Spleen (tissue), 7 donors: ENCODE measurements at regions not wholly inside any gene's neighbourhood (a gene's known extent, or its start where the extent isn't known, plus 50 kb on each side); places are given as distances from the start of the nearest gene placed in this dataset.

ENCODE experiments used
- POLR2A ChIP-seq, 3 donors: fragments of 450-650 bp; IDR thresholded peaks; one replicate each; pipeline ENCODE4 v1.5.1; 2017; ENCODE audit warnings: antibody characterized with exemption in 3 of 3, mild to moderate bottlenecking in 1 of 3
- TF ChIP-seq, protein P1 (sequence below), 11 experiments: fragments of 200-600 bp in 7 of 11; fragments of 450-650 bp in 4 of 11; sonication (generic) in 4 of 11; IDR thresholded peaks in 8 of 11; conservative IDR thresholded peaks in 3 of 11; 1 replicate in 7 of 11; 2 replicates in 4 of 11; pipeline versions ENCODE4 v1.4.0 to v1.8.0; 2016 to 2021; ENCODE audit warnings: antibody characterized with exemption in 11 of 11, inconsistent platforms in 4 of 11, mild to moderate bottlenecking in 1 of 11
- donor health status: DM: no; HTN: no; CAD: no; lungs with moderate emphysema.
- donor health status: DM: no; HTN: no; CAD: no.
- donor health status: DM: no; HTN: no; CAD: no.

DNA sequence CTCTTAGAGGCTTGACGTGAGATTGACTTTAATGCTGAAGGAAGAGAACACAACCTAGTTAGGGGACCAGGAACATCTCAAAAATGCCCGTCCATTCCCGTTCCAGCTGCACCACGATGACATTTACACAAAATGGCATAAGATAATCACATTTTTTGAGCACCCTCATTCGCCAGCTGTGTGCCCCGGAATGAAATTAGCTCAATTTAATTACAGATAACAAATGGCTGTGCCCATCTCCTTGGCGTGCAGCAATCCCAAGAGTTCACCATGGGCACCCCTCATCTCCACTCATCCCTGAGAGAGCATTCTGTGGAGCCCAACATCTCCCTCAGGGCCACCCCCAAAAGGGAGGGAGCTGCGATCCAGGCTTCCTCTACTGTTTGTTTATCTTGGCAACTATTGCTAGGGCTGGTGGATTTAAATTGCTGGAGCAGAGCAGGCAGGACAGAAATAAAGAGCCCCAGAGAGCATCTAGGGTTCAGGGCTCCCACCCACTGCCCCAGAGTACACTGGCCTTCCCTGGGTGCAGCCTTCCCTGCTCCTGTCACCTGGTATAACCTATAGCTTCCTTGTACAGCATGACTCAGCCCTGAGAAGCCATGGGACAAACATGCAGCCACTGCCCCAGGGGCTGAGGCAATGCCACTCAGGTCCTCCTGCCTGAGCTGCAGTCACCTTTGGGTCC is 263.5 kb downstream of the ZEB1 start:
- TF ChIP-seq, protein P1, sequence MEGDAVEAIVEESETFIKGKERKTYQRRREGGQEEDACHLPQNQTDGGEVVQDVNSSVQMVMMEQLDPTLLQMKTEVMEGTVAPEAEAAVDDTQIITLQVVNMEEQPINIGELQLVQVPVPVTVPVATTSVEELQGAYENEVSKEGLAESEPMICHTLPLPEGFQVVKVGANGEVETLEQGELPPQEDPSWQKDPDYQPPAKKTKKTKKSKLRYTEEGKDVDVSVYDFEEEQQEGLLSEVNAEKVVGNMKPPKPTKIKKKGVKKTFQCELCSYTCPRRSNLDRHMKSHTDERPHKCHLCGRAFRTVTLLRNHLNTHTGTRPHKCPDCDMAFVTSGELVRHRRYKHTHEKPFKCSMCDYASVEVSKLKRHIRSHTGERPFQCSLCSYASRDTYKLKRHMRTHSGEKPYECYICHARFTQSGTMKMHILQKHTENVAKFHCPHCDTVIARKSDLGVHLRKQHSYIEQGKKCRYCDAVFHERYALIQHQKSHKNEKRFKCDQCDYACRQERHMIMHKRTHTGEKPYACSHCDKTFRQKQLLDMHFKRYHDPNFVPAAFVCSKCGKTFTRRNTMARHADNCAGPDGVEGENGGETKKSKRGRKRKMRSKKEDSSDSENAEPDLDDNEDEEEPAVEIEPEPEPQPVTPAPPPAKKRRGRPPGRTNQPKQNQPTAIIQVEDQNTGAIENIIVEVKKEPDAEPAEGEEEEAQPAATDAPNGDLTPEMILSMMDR (IDR thresholded peaks at IDR 0.05 in 8 of 11, conservative IDR thresholded peaks at IDR 0.05 in 3 of 11): no peak
- no peak for TF ChIP-seq POLR2A (IDR thresholded peaks at IDR 0.05)
